GM19324 (cell line): ENCODE measurements at regions not wholly inside any gene's neighbourhood (a gene's known extent, or its start where the extent isn't known, plus 50 kb on each side); places are given as distances from the start of the nearest gene placed in this dataset.
"Not testable (repeated sequence)": the region's sequence is repeated elsewhere in the genome, so short reads cannot be mapped to it uniquely, and the experiment has no call there.

Source experiments
- ATAC-seq: cut with Tn5 transposase; IDR thresholded peaks from one replicate; pipeline ENCODE4 v1.9.1; 2021; ENCODE audit warnings: mild to moderate bottlenecking, moderate library complexity; ENCODE audit not compliant: unreplicated experiment, low FRiP score

- ATAC-seq = no peak
These were observed 249.2 kb upstream of the FIGN start for GRCh38 chr2:163984986-163985385.

DNA sequence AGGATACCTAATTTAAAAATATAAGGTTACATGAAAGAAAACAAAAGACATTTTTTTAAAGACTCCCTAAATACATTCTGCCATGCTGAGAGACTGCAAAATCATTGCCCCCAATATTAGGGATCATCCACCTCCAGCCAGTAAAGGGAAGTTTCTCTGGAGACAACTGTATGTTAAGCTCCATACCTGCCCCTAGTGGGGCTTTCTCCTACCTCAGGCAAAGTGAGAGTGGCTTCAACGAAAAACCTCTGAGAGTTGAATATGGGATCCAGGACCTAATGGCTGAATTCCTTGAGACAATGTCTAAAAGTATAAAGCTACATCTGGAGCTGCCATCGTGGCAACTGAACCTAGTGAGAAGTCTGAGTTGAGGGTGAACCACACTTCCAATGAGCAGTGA lies 248.1 kb upstream of the FIGN start:
- no peak for ATAC-seq

- no peak for ATAC-seq
These were observed 247.1 kb upstream of the FIGN start for GRCh38 chr2:163982938-163983337.

GRCh38 chr2:163974766-163975165 lies 239.0 kb upstream of the FIGN start:
- no peak for ATAC-seq

DNA sequence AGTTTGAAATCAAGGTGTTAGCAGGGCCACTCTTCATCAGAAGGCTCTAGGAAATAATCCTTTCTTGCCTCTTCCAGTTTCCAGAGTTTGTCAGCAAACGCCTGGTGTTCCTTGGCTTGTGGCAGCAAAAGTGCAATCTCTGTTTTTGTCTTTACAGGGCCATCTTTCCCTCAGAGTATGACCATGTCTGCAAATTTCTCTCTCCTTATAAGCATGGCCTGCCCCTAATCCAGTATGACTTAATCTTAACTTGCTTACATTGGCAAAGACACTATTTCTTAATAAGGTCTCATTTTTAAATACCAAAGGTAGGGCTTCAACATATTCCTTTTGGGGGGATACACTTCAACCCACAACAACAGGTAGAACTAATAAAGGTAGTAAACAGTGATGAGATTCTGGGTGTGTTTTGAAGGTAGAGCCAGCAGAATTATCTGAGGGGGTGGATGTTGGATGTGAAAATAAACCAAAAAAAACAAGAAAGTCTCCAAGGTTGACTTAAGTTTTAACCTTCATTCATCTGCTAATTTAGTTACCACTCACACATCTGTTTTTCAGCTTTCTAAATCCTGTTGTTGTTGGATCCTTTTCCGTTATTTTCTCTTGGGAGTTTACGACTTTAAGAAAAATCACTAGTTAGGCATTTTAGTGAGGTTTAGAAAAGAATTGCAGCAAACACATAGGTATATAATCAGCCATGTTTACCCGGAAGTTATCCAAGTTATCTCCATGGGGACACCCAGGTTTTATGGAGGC lies 234.4 kb upstream of the FIGN start:
- ATAC-seq = no peak

GRCh38 chr2:163964278-163964677 lies 228.5 kb upstream of the FIGN start:
- not testable (repeated sequence) for ATAC-seq

GRCh38 chr2:163953390-163953907 lies 217.6 kb upstream of the FIGN start:
- no peak for ATAC-seq

DNA sequence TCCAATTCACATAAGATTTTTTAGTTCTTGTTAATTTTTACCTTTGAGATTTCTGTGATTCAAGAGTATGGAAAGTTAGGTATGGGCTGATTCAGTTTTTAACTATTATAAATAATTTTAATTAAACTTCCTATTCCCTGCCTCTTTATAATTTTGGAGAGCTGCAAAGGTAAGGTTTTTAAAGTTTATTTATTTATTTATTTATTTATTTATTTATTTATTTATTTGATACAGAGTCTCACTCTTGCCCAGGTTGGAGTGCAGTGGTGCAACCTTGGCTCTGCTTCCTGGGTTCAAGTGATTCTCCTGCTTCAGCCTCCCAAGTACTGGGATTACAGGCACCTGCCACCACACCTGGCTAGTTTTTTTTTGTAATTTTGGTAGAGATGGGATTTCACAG lies 215.5 kb upstream of the FIGN start:
- no peak for ATAC-seq

DNA sequence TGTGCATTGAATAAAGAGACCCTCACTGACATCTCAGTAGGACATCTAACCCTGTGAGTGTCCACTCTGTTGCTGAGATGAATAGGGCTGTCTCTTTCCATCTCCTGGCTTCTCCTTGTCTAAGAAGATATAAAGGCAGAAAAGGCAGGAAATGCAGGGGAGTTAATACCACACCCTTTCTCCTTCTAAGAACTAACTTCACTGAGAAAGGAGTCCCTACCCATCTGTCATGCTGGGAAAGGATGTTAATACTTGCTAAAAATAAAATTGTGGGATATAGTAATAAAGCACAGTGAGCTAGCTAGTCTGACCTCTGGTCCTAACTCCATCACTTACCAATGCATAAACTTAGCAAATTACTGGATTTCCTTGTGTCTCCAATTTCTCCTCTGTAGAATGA lies 213.9 kb upstream of the FIGN start:
- no peak for ATAC-seq

GRCh38 chr2:163944347-163944737 lies 208.5 kb upstream of the FIGN start:
- ATAC-seq = no peak

DNA sequence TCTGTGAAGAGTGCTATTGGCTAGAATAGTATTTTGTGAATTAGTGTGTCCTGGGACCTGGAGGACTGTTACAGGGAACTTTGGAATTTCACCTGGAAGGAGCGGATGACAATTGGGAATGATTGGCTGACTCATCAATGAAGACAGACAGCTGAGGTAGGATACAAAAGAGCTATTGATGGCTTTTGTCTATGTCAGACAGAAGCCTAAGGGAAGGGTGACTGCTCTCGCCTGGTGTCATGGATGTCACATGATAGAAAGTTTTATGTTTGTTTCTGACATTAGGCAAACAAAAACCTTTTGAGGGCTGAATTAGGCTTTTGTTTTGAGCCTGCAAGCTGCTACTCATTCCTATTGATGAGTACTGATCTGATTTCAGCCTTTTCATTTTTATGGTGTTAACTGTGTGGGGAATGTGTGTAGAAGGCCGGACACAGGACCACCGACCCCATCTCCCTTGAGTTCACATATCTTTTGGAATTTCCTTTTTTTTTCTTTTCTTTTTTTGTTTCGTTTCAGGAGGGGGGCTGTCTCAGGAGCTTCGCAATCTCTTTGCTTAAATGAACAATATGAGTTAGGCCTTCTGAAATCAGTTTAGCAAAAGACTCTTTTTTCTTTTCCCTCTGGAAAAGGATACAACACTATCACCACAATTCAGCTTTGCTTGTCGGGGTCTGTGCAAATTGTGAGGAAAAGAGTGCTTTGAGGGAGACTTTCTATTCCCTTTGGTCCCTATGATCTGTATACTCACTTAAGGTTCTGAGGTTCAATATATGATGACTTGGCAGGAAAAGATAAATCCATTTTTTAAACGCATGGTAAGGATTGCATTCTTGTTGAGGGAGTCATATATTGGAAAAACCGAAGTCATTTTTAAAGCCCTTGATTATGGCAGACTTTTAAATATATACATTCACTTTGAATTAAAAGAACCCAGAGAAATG lies 207.9 kb upstream of the FIGN start:
- no peak for ATAC-seq

DNA sequence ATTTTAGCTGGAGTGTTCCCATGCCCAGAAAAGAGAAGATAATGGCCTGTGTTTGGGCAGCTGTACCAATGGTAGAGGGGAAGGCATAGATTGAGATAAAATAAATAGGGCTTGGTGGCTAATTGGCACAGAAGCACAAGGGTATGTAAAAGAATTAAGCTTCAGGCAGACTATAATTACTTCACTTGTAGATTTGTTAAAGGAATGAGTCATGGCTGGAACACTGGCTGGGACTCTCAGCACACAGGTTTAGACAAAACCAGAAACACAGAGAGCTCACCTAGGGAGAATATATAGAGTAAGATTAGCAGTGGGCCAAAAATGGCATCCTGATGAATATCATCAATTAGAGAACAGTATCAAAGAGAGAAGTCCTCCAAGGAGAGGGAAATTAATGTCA lies 198.3 kb upstream of the FIGN start:
- no peak for ATAC-seq

DNA sequence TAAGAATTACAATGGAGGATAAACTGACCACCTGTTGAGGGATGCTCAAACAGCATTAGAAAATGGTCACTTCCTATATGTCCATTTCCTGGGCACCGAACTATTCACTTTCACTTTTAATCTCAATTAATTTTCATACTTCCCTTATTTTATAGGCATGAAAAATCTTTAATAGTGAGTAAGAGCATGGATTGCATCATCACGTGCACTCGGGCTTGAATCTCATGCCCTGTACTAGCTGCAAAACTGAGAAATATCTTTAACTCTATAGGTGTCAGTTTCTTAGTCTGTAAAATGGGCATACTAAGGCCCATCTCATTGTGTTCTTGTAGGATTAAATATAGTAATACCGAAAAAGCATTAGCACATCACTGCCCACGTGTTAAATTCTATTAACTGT lies 183.9 kb upstream of the FIGN start:
- no peak for ATAC-seq

GRCh38 chr2:163914486-163914885 lies 178.7 kb upstream of the FIGN start:
- not testable (repeated sequence) for ATAC-seq

DNA sequence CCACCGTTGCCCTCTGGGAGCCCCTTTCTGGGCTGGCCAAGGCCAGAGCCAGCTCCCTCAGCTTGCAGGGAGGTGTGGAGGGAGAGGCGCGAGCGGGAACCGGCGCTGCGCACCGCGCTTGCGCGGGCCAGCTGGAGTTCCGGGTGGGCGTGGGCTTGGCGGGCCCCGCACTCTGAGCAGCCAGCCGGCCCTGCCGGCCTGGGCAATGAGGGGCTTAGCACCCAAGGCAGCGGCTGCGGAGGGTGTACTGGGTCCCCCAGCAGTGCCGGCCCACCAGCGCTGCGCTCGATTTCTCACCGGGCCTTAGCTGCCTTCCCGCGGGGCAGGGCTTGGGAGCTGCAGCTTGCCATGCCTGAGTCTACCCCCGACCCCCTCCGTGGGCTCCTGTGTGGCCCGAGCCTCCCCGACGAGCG lies 177.7 kb upstream of the FIGN start:
- not testable (repeated sequence) for ATAC-seq

DNA sequence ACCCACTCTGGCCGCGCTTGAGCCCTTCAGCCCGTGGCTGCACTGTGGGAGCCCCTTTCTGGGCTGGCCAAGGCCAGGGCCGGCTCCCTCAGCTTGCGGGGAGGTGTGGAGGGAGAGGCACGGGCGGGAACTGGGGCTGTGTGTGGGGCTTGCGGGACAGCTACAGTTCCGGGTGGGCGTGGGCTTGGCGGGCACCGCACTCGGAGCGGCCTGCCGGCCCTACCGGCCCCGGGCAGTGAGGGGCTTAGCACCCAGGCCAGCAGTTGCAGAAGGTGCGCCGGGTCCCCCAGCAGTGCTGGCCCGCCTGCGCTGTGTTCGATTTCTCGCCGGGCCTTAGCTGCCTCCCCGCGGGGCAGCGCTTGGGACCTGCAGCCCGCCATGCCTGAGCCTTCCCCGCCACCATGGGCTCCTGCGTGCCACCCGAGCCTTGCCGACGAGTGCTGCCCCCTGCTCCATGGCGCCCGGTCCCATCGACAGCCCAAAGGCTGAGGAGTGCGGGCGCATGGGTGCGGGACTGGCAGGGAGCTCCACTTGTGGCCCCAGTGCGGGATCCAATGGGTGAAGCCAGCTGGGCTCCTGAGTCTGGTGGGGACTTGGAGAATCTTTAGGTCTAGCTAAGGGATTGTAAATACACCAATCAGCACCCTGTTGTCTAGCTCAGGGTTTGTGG lies 173.7 kb upstream of the FIGN start:
- no peak for ATAC-seq

DNA sequence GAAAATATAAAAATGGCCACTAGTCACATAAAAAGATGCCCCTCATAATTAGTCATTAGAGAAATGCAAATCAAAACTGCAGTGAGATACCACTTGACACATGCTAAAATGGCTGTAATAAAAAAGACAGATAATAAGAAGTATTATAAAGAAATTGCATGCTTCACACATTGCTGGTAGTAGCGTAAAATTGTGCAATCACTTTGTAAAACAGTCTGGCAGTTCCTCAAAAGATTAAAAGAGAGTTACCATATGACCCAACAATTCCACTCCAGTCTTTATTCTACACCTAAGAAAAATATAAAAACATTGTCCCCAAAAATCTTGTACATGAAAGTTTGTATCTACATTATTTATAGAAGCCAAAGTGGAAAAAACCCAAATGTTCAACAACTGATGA lies 170.6 kb upstream of the FIGN start:
- no peak for ATAC-seq

GRCh38 chr2:163897799-163898198 lies 162.0 kb upstream of the FIGN start:
- ATAC-seq = no peak

GRCh38 chr2:163893444-163893843 lies 157.6 kb upstream of the FIGN start:
- ATAC-seq = not testable (repeated sequence)

- ATAC-seq = no peak
These were observed 152.8 kb upstream of the FIGN start for GRCh38 chr2:163888591-163888990.

- ATAC-seq = no peak
These were observed 151.4 kb upstream of the FIGN start for GRCh38 chr2:163887182-163887581.
